ENCODE measurements at regions not wholly inside any gene's neighbourhood (a gene's known extent, or its start where the extent isn't known, plus 50 kb on each side); places are given as distances from the start of the nearest gene placed in this dataset.

GRCh38 chr7:121456785-121457359 lies 60.8 kb upstream of the FAM3C start:
- no peak overlapping the region for H3K27ac ChIP-seq
- no peak for TF ChIP-seq CTCF (conservative IDR thresholded peaks at IDR 0.05)

DNA sequence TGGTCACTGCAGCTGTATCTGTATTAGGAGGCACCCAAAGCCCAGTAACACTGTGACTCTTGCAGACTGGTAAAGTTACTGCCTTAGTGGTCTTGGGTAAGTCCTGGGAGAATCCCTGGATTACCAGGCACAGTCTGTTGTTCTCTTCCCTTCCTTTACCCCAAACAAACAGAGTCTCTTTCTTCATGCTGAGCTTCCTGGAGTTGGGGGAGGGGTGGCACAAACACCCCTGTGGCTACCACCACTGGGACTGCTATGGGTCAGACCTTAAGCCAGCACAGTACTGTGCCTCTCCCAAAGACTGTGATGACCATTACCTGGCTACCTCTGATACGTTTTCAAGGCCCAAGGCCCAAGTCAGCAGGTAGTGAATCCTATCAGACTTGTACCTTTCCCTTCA lies 59.9 kb upstream of the FAM3C start:
- no peak overlapping the region for H3K27ac ChIP-seq
- no peak for TF ChIP-seq CTCF (conservative IDR thresholded peaks at IDR 0.05)

- H3K27ac ChIP-seq = no peak overlapping the region
- TF ChIP-seq CTCF (conservative IDR thresholded peaks at IDR 0.05) = no peak
Observed at GRCh38 chr7:121452389-121452788, 56.3 kb upstream of the FAM3C start.

DNA sequence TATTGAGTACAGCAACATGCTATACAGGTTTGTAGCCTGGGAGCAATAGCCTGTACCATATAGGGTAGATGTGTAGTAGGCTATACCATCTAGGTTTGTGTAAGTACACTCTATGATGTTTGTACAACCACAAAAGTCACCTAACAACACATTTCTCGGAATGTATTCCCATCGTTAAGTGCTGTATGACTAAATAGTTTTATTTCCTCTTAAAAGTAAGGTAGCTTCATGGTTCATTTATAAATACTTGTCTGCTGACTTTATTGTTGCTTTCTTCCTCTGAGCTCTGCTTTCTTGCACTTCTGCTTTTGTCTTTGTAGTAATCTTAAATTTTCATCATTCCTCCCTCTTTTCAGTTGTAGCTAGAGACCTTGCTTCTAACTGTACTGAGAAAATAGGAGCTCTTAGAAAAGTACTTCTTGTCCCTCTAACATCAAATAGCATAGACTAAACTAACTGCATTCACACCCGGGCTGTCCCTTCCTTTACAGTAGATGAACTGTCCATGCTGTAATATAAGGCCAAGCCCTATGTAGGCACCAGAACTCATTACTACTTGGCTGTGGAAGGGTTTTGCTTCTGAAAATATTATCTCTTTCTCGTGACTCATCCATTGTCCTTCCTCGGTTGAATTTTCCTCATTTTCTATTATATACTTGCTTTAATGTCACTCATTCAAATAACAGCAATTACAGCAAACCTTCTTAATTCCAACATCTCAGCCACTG lies 55.4 kb upstream of the FAM3C start:
- no peak overlapping the region for H3K27ac ChIP-seq
- TF ChIP-seq CTCF (conservative IDR thresholded peaks at IDR 0.05) = no peak

GRCh38 chr7:121450631-121451198 lies 54.6 kb upstream of the FAM3C start:
- H3K27ac ChIP-seq = no peak overlapping the region
- no peak for TF ChIP-seq CTCF (conservative IDR thresholded peaks at IDR 0.05)

DNA sequence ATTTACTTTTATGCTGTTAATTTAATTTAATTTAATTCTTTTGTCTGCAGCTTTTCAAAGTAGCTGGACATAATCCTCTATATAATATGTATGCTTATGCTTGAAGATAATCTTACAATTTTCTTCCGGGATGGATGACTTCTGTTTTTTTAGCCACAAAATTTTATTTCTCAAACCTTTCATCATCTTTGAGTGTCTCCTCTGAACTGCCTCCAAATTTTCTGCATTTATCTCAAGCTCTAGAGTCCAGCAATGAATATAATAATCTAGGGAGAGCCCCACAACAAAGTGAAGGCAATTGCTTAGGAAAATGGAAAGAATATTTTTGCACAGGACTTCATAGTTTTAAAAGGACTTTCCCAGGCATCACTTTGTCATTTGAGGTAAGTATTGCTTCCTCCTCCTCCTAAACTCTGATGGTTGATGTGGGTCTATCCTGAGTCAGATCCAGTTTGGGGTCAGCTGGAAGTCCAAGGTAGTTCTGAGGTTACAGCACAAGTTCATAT lies 53.7 kb upstream of the FAM3C start:
- TF ChIP-seq CTCF (conservative IDR thresholded peaks at IDR 0.05) = no peak
- no peak overlapping the region for H3K27ac ChIP-seq

DNA sequence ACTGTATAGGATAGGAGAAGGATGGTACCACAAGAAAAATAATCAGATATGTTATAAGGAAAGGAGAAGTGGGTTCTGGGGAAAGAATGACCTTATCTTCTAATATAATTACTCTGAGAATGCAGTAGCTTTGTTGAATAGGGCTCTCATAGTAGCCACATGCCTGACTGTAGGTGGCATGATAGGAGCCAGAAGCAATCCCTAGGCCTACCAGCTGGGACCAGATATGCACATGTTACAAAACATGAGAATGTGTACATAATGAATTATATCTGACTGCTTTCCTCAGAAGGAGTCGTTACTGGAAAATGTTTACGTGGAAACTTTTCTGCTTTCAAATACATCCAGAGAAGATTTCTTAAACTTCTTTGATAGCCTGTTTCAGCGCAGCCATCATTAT lies 53.2 kb upstream of the FAM3C start:
- no peak overlapping the region for H3K27ac ChIP-seq
- TF ChIP-seq CTCF (conservative IDR thresholded peaks at IDR 0.05) = no peak
